NCI-H2081 (cell line): ENCODE measurements at regions not wholly inside any gene's neighbourhood (a gene's known extent, or its start where the extent isn't known, plus 50 kb on each side); places are given as distances from the start of the nearest gene placed in this dataset.
"Not testable (repeated sequence)": the region's sequence is repeated elsewhere in the genome, so short reads cannot be mapped to it uniquely, and the experiment has no call there.

Source experiments
- DNase-seq, 2 experiments: peaks; one replicate each; lab custom pipeline; 2025; lab: John Stamatoyannopoulos, UW

DNA sequence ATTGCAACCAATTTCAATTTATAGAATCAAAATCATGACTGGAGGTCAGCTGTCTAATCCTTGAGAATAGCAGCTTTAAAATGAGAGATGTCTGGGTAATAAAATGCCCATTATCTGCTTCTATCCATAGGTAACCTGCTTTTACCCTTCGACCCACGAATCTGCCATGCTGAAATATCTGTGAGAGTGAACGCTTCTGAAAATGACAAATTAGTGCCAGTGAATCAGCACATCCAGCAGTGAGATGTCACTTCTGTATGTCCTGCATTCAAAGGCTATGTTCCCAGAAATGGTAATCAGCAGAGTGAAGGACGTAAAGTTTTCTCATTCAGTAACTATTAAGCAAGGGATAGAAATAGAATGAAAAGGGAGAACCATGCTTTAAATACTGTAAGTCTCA is 532.4 kb upstream of the ITGA1 start:
- no peak for DNase-seq

DNA sequence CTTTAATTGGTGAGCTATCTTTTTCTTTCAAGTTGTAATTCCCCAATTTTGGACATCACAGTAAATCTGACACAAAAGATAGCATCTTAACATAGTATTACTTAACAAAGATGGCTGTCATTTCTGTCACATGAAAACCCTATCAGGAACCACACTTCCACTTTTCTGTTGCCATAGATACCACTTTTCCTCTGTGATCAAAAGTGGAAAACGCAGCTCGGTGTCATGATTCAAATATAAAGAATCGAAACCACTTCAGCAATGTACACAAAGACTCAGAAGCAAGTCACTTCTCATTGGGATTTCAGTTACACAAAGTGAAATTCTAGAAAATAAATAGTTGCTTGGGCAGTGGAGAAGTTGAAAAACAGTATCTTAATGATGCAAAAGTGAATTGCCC is 524.9 kb upstream of the ITGA1 start:
- DNase-seq, result peak in 1 of 2 experiments; percentile 35

DNA sequence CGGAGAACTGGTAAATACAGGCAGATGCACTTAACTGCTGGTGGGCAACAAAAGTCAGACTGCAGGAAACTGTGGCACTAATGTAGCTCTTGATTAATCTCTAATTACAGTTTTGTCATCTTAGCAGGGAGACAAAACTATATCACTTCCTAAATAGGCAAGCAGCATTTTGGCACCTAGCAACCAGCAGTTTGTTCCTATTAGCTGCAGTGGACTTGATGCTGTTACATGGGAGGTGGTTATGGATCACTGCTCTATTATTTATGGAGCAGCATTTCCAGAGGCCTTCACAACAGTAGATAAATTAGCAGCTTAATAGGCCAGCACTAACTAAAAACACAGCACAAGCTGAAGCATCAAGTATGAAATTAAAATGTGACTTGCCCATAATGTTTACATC is 518.3 kb upstream of the ITGA1 start:
- DNase-seq, result peak; percentile 86 to 99

DNA sequence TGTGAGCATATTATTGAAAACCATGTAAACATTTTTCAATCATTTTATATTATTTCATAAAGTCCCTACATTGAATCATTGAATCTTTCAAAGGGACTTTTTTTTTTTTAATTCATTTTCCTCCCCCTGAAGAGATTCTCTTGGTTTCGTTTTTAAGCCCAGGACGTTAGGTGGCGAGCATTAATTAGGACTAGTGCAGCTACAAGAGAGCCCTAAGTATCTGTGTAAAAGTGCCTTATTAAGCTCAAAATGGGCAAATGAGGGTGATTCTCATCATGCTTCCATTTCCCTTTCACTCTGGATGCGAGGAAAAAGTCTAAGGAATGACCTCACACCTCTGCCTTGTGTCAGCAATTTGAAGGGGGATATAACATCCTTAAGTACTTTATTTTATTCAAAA is 517.9 kb upstream of the ITGA1 start:
- DNase-seq, result peak; percentile 35 to 87

DNA sequence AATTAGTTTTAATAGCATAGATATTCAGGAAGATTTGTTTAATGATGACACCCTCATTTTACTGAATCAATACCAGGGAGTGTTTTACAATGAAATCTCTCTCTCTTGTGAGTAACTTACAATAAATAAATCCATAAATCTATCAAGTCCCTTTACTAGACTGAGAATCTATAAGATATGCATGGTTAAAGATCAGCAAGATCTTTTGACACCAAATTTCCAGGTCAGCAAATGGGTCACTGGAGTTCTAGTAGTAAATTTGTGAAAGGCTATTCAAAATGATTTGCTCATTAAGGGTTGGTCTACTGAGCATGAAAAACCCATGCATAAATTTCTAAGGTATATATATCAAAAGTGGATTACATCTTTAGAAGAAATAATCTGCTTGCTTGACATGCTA is 512.1 kb upstream of the ITGA1 start:
- no peak for DNase-seq

DNA sequence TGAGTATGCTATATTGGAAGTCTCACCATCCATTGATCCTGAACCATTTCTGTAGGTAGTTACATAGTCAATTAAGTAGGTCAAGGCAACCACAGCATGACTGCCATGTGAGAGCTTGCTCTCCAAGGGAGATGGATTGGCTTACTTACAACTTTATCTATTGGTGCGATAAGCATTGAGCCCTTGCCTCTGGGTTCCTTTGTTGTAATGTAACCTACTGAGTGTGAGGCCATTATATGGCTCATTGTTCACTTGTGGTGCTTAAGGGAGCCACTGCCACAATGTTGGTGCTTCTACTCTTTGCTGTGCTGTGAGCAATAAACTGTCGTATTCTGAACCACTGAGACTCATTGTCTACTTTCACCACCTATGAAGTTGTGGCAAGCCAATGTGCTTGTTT is 510.6 kb upstream of the ITGA1 start:
- DNase-seq, result no peak

DNA sequence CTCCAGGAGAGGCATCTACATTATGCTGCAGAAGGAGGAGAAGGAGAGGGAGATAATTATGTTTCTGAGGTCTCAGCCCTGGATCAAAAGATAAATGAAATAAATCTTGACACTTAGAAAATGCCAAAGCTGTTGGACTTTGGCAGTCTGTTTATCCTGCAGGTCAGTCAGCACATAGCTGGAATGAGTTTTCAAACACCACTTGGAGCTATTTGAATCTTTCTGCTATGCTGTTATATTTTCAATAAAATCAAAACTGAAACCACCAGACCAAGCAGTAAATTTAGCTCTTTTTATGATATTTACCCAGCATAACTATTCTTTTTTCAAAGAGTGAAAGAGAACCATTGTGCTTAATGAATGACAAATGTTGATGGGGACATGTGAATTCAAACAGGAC is 505.1 kb upstream of the ITGA1 start:
- no peak for DNase-seq

DNA sequence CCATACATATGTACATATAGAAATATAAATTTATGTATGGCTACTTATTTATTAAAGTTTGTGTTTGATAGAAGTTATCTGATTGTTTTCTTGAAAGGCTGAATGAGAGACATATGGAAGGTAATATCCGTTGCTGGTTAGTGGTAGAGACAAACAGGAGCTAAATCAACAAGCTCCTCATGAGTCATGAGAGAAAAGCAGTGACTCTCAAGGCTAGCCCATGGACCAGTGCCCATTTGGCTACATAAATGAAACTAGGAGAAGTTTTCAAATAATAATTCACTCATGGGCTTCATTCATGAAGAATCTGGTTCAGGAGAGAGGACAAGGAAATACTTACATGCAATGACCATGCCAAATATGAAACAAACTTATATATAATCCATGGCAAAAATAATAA is 504.5 kb upstream of the ITGA1 start:
- no peak for DNase-seq

DNA sequence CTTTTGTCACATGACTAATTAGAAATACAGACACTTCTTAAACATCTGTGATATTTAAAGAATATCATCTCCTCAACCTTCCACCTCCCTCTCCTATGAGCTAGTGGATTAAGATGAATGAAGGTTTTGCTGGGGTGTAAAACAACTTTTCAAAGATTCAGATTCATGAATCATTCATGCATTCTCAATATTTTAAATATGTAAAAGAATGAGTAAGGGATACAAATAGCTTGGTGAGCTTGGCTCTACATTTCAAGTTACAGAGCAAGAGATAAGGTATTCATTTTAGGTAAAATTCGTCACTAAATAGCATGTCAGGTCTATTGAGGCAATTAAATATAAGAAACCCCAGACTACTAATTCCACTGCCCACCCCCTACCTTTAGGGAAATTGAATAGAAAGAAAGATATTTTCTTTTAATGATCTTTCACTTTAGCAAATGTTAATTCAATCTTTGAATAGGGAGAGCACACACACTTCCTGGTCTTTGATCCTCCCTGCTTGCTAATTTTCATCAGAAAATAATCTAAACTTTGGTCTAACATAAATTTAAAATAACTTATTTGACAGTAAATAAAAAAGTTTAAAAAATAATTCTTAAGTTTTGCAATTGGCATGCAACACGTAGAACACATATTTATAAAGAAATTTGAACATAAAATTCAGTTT is 486.9 kb upstream of the ITGA1 start:
- no peak for DNase-seq

DNA sequence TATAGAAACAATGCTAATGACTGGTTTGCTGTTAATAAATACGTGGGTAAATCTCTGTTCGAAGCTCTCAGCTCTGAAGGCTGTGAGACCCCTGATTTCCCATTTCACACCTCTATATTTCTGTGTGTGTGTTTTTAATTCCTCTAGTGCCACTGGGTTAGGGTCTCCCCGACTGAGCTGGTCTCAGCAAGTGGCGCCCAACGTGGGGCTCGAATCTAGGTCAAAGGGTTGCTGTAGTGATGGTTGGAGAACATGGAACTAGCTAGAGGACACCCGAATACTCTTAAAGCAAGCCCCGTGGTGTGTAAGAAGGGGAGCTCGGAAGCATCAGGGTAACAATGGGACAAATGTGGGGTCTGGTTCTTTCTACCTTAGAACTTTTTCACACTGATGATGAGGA is 482.9 kb upstream of the ITGA1 start:
- DNase-seq, result not testable (repeated sequence)

DNA sequence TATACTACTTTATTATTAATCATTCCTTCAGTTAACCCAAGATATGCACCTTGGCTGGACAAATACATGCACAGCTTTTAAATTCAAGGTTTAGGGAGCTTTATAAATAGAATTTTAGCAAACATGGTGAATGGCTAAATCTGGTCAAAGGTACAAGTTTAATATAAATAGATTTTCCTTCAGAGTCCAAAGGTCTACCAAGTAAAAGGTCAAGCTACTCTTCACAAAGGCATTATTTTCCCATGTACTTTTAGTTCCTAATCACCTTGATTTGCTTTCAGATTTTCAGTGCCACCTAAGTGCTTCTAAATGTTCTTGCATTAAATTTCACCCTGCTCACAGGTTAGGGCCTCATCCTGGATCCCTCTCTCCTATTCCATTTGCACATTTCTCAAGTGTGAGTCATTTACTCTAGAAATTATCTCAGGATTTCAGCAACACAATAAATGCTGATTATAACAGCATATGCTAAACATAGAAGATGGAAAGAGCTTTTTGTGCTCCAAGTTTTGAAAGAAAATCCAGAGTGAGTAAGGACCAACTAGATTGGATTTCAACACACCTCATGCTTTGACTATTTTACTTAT is 459.4 kb upstream of the ITGA1 start:
- no peak for DNase-seq

DNA sequence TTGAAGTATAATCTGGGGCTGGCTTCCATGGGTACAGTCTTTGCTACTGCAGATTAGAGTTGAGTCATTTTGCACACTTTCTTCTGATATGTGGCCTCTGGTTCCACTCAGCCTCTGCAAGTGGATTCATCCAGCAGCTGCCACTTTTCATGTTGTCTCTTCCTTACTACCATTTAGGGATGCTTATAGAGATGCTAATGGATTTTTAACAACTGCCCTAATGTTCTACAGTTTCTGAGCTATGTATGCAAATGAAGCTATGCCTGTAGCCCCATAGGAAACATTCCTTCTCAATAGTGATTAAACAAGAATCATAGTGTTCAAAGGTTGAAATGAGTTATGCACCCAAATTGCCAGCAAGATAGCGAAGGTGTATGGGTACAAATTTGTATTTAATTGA is 456.0 kb upstream of the ITGA1 start:
- DNase-seq, result no peak

DNA sequence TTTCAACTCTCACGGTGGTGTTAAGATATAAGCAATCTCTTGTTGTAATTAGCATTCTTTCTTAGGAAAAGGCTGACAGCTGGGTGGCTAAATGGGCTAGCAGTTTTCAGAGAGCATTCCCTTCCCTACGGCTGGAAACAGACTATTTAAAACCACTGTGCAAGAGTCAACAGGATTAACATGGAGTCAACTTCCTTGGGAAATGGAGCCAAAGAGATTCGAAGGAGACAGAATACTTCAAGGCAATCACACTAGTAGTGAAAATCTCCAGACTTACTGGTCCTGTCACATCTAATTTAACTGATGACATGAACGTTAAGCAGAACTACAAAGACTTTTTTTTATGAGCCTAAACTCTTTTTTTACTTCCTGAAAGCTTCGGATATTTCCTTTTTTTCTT is 453.3 kb upstream of the ITGA1 start:
- no peak for DNase-seq

DNA sequence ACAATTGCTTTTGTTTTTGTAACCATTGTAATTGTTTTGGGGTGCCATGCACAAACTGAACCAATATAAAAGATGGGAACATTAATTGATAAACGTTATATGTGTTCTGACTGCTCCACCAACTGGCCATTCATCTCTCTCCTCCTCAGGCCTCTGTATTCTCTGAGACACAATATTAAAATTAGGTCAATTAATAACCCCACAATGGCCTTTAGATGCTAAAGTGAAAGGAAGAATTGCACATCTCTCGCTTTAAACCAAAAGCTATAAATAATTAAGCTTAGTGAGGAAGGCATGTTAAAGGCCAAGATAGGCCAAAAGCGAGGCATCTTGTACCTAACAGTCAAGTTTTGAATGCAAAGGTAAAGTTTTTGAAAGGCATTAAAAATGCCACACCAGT is 448.4 kb upstream of the ITGA1 start:
- DNase-seq, result no peak

DNA sequence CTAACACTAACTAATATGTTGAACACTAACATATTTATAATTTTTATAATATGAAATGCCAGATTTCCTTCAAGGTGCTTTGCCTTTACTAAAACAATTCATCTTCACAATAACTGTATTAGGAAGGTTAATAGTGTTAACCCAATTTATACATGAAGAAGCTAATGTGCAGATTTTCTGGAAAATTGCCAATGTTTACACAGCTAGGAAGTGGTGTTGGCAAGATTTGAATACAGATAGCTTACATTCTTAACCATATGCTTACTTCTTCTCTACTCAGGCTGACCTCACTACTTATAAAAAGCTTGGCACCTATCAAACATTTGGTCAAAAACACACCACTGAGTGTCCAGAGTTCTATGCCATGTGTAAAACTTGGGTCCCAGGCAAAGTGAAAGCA is 445.4 kb upstream of the ITGA1 start:
- peak in 1 of 2 experiments; percentile 4 for DNase-seq

DNA sequence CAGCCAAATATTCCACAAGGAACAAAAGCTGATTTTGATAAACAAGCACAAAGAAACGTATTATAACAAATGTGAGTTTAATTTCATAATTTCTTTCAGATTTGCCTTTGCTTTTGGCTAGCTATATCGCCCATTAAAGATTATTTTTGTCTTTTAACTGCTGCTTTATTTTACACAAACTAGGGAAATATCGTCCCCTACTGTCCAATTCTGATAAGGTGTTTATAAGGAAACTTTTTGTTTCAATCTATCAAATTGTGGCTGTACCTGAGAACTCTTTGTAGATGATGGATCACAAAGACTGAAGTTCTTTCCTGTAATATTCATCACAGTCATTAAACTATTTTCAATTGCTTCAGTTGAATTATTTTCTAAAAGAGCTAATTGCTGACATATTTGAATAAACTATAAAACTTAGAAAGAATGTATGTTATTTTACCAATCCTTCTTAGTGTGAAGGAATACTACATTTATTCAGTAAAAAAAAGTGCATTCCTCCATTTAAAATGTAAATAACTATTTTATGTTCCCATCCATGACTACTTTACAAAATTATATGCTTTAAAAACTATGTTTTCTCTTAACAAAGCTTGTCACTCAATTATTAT is 431.3 kb upstream of the ITGA1 start:
- peak; percentile 50 to 79 for DNase-seq

DNA sequence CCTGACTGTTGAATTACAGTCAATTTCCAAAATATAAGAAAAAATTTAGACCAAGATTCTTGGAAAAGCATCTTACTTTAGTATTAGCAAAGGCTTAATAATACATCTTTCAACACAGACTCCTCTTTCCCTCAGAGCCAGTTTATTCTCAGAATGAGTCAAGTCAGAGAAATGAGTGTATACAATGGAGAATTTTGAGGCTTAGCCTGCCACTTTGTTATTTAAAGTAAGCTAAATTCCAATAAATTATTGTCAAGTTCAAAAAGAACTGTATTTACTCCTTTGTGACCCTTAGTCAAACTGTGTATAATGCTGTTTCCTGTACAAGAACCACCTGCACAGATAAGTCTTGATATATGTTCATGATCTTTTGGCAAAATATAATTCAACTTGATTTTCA is 428.5 kb upstream of the ITGA1 start:
- no peak for DNase-seq

DNA sequence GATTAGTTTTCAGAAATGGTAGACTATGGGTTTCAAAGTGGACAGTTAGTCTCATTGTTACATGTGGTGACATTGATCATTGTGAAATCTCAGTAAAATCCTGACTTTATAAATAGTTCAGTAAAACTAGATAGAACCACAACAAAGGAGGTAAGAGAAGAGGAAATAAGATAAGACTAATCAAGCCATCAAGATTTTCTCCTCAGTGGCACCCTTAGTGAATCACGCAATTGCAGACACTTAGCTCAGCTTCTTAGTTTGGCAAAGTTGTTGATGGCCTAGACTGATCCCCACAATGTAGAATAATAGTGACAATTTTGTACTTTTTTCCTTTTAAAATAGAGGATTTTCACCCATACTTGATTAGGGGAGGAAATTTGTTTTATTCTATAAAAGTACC is 426.7 kb upstream of the ITGA1 start:
- no peak for DNase-seq

DNA sequence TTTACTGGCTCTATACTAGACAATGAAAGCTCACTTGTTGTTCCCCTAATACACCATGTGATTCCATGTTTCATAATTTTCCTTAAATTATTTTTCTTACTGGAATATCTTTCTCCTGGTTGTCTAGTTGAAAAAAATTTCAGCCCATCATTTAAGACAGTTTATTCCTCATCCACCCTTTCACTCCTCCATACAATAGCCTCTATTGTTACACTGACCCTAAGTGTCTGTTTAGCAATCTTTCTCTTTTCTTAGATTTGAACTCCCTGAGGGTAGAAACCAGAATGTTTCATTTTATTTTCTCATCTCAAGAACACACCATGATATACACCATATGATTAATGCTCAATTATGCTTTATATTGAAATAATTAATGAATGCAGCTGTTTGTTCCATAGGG is 413.4 kb upstream of the ITGA1 start:
- DNase-seq, result no peak

DNA sequence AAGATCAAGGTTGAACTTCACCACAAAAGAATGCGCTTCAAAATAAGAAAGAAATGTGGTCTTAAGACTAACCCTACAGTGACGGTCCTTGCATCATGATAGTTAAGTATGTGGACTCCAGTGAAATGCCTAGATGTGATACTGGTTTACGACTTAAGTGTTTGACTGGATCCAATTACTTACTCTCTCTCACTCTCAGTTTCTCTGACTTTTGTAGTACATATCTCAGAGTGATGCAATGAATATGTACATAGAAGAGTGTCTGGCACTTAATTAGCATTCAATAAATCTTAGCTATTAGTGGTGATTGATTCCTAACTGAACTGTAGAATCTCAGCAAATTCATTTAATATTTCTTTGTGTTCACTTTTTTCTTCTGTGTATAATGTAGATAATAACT is 411.7 kb upstream of the ITGA1 start:
- no peak for DNase-seq

DNA sequence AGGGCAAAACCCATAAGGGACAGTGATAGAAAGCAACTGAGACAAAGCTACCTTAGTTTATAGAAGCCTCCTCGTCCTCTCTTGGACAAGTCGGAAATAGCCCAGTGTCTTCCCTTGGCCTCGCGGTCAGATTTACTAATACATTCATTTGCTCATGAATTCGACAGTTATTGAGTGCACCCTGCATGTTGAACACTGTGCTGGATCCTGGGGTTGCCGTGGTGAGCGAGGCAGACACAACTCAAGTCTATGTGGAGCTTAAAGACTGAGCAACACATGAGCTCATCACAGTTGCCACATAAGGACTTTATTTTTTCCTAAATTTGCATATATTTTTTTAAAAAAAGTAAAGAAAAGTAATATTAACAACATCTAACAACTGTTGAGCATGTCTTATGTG is 411.1 kb upstream of the ITGA1 start:
- DNase-seq, result no peak

DNA sequence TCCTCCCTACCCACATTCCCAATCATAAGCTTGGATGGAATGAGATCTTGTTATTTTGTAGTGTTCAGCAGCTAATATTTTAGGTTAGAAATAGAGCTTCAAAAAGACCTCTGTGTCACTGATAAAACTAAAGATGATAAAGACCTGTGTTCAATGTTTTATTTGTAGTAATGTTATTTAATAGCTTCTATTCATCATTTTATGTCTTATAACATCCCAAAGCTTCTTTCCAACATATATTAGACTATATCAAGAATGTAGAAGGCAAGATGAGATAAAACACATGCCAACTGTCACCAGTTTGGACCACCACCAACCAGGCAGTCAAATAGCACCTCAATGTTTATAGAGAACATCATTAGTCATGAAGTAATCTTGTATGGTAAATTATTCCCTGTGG is 409.5 kb upstream of the ITGA1 start:
- no peak for DNase-seq

DNA sequence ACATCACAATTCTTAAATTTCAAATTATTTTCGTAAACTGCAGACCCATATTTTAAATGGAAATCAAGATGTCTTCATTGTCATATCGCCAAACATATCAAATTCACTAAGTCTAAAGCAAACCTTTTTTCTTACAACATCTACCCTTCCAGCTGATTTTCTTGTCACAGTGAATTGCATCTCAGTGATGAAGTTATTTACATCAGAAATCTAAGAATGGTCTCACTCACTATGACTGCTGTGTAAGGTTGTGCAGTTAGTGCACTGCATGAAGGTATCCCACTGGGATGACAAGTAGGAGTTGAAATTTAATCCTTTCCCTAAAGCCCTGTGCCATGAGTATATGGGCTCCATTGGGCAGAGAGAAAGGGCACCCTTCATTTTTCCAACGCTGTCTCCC is 399.4 kb upstream of the ITGA1 start:
- DNase-seq, result no peak

DNA sequence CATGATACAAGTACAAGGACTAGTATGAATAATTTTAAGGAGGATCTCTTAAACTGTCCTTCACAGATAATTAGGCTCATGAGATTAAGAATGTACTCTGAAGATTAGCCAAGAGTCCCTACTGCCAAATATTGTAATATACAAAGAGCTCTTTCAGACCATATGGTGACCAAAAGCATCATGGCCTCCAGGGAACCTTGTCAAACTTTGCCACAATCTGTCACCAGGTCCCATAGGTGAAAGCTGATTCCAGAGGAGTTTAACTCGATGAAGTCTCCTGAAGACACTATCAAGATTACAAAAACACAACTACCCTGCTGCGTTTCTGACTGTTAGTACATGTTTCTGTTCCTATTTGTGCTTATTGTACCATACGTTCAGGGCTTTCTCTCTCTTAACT is 395.4 kb upstream of the ITGA1 start:
- DNase-seq, result no peak
